ENCODE measurements at regions not wholly inside any gene's neighbourhood (a gene's known extent, or its start where the extent isn't known, plus 50 kb on each side); places are given as distances from the start of the nearest gene placed in this dataset.

GRCh38 chr12:105977652-105978051 is 161.1 kb downstream of the NUAK1 start:
- no peak overlapping the region for H2AFZ ChIP-seq (ENCODE audit: low read length)
- no peak for TF ChIP-seq CTCF (IDR thresholded peaks at IDR 0.05; ENCODE audit: low read length)
- no peak for TF ChIP-seq EZH2 (IDR thresholded peaks at IDR 0.05; ENCODE audit: borderline replicate concordance, low read length)
- no peak overlapping the region for H3K27ac ChIP-seq (ENCODE audit: low read depth, low read length, poor library complexity, severe bottlenecking)
- H3F3A ChIP-seq (ENCODE audit: insufficient read depth, low read length), result no peaks in the 10 kb centered on the region
- no peaks in the 10 kb centered on the region for H4K20me1 ChIP-seq (ENCODE audit: insufficient read depth, low read length)
- H3K9me2 ChIP-seq (ENCODE audit: low read depth, low read length), result no peaks in the 10 kb centered on the region
- no peak overlapping the region for H3K4me2 ChIP-seq (ENCODE audit: low read length)
- H3K4me3 ChIP-seq (ENCODE audit: low read depth, low read length, poor library complexity, severe bottlenecking), result no peak overlapping the region
- no peaks in the 10 kb centered on the region for H3K4me1 ChIP-seq (ENCODE audit: insufficient read depth, low read length, severe bottlenecking)
- H3K79me2 ChIP-seq (ENCODE audit: insufficient read depth, low read length), result no peaks in the 10 kb centered on the region
- no peak overlapping the region for H3K9ac ChIP-seq (ENCODE audit: low read length)
- no peaks in the 10 kb centered on the region for H3K9me3 ChIP-seq (ENCODE audit: low read length)
- H3K36me3 ChIP-seq (ENCODE audit: insufficient read depth, low read length), result no peaks in the 10 kb centered on the region
- no peaks in the 10 kb centered on the region for H3K27me3 ChIP-seq (ENCODE audit: insufficient read depth, low read length)

- Histone ChIP-seq H3K4me2 (ENCODE audit: low read length) (no peak overlapping the region), H3F3A (ENCODE audit: insufficient read depth, low read length) (no peaks in the 10 kb centered on the region), H3K4me1 (ENCODE audit: insufficient read depth, low read length, severe bottlenecking) (no peaks in the 10 kb centered on the region), H3K27ac (ENCODE audit: low read depth, low read length, poor library complexity, severe bottlenecking) (no peak overlapping the region), H2AFZ (ENCODE audit: low read length) (no peak overlapping the region), H3K4me3 (ENCODE audit: low read depth, low read length, poor library complexity, severe bottlenecking) (no peak overlapping the region), H4K20me1 (ENCODE audit: insufficient read depth, low read length) (no peaks in the 10 kb centered on the region), H3K27me3 (ENCODE audit: insufficient read depth, low read length) (no peaks in the 10 kb centered on the region), H3K9me2 (ENCODE audit: low read depth, low read length) (no peaks in the 10 kb centered on the region), H3K79me2 (ENCODE audit: insufficient read depth, low read length) (no peaks in the 10 kb centered on the region), H3K9me3 (ENCODE audit: low read length) (no peaks in the 10 kb centered on the region), H3K9ac (ENCODE audit: low read length) (no peak overlapping the region), H3K36me3 (ENCODE audit: insufficient read depth, low read length) (no peaks in the 10 kb centered on the region)
- TF ChIP-seq EZH2 (IDR thresholded peaks at IDR 0.05; ENCODE audit: borderline replicate concordance, low read length), result no peak
- TF ChIP-seq CTCF (IDR thresholded peaks at IDR 0.05; ENCODE audit: low read length), result no peak
These were observed 160.5 kb downstream of the NUAK1 start for GRCh38 chr12:105978276-105978675.

- Histone ChIP-seq H3K9me3 (ENCODE audit: low read length) (no peaks in the 10 kb centered on the region), H4K20me1 (ENCODE audit: insufficient read depth, low read length) (no peaks in the 10 kb centered on the region), H3K4me3 (ENCODE audit: low read depth, low read length, poor library complexity, severe bottlenecking) (no peak overlapping the region), H3F3A (ENCODE audit: insufficient read depth, low read length) (no peaks in the 10 kb centered on the region), H2AFZ (ENCODE audit: low read length) (no peak overlapping the region), H3K9me2 (ENCODE audit: low read depth, low read length) (no peaks in the 10 kb centered on the region), H3K9ac (ENCODE audit: low read length) (no peak overlapping the region), H3K27ac (ENCODE audit: low read depth, low read length, poor library complexity, severe bottlenecking) (no peak overlapping the region), H3K27me3 (ENCODE audit: insufficient read depth, low read length) (no peaks in the 10 kb centered on the region), H3K79me2 (ENCODE audit: insufficient read depth, low read length) (no peaks in the 10 kb centered on the region), H3K36me3 (ENCODE audit: insufficient read depth, low read length) (no peaks in the 10 kb centered on the region), H3K4me1 (ENCODE audit: insufficient read depth, low read length, severe bottlenecking) (no peaks in the 10 kb centered on the region), H3K4me2 (ENCODE audit: low read length) (no peak overlapping the region)
- TF ChIP-seq EZH2 (IDR thresholded peaks at IDR 0.05; ENCODE audit: borderline replicate concordance, low read length), result no peak
- TF ChIP-seq CTCF (IDR thresholded peaks at IDR 0.05; ENCODE audit: low read length), result no peak
These were observed 160.1 kb downstream of the NUAK1 start for GRCh38 chr12:105978686-105979085.

All from OCI-LY1 (cell line).